ENCODE measurements at regions not wholly inside any gene's neighbourhood (a gene's known extent, or its start where the extent isn't known, plus 50 kb on each side); places are given as distances from the start of the nearest gene placed in this dataset.

- no peak overlapping the region for H2AFZ ChIP-seq (ENCODE audit: low read depth, low read length)
- no peaks in the 10 kb centered on the region for H3K9me3 ChIP-seq (ENCODE audit: low read length)
- no peak for TF ChIP-seq POLR2AphosphoS5 (IDR thresholded peaks at IDR 0.05)
- no peak for TF ChIP-seq SMC3 (conservative IDR thresholded peaks at IDR 0.05; ENCODE audit: poor library complexity)
- TF ChIP-seq MXI1 (conservative IDR thresholded peaks at IDR 0.05; ENCODE audit: poor library complexity, severe bottlenecking) = no peak
- no peak for TF ChIP-seq EP300 (conservative IDR thresholded peaks at IDR 0.05; ENCODE audit: poor library complexity, severe bottlenecking)
- TF ChIP-seq, protein P1, sequence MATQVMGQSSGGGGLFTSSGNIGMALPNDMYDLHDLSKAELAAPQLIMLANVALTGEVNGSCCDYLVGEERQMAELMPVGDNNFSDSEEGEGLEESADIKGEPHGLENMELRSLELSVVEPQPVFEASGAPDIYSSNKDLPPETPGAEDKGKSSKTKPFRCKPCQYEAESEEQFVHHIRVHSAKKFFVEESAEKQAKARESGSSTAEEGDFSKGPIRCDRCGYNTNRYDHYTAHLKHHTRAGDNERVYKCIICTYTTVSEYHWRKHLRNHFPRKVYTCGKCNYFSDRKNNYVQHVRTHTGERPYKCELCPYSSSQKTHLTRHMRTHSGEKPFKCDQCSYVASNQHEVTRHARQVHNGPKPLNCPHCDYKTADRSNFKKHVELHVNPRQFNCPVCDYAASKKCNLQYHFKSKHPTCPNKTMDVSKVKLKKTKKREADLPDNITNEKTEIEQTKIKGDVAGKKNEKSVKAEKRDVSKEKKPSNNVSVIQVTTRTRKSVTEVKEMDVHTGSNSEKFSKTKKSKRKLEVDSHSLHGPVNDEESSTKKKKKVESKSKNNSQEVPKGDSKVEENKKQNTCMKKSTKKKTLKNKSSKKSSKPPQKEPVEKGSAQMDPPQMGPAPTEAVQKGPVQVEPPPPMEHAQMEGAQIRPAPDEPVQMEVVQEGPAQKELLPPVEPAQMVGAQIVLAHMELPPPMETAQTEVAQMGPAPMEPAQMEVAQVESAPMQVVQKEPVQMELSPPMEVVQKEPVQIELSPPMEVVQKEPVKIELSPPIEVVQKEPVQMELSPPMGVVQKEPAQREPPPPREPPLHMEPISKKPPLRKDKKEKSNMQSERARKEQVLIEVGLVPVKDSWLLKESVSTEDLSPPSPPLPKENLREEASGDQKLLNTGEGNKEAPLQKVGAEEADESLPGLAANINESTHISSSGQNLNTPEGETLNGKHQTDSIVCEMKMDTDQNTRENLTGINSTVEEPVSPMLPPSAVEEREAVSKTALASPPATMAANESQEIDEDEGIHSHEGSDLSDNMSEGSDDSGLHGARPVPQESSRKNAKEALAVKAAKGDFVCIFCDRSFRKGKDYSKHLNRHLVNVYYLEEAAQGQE (IDR thresholded peaks at IDR 0.05; ENCODE audit: borderline replicate concordance) = no peak
- TF ChIP-seq CTCF (IDR thresholded peaks at IDR 0.05; ENCODE audit: poor library complexity, severe bottlenecking) = no peak
- TF ChIP-seq RAD21 (conservative IDR thresholded peaks at IDR 0.05) = no peak
- no peaks in the 10 kb centered on the region for H3K27me3 ChIP-seq (ENCODE audit: insufficient read depth, low read depth, low read length)
- no peak overlapping the region for H3K4me2 ChIP-seq (ENCODE audit: low read length)
- H3F3A ChIP-seq (ENCODE audit: insufficient read depth, low read length, poor library complexity, severe bottlenecking) = no peaks in the 10 kb centered on the region
- no peak overlapping the region for H3K4me3 ChIP-seq (ENCODE audit: low read length)
- no peak overlapping the region for H3K27ac ChIP-seq (ENCODE audit: low read length)
- no peaks in the 10 kb centered on the region for H4K20me1 ChIP-seq (ENCODE audit: insufficient read depth)
- H3K79me2 ChIP-seq (replicated peaks; ENCODE audit: insufficient read depth, low read length) = no peaks in the 10 kb centered on the region
- no peaks in the 10 kb centered on the region for H3K9me2 ChIP-seq (ENCODE audit: insufficient read depth, low read length)
- no peaks in the 10 kb centered on the region for H3K36me3 ChIP-seq (ENCODE audit: insufficient read depth, low read length)
- no peak overlapping the region for H3K9ac ChIP-seq (ENCODE audit: low read length)
Measured at GRCh38 chr2:221063568-221063967, 508.5 kb downstream of the EPHA4 start.

DNA sequence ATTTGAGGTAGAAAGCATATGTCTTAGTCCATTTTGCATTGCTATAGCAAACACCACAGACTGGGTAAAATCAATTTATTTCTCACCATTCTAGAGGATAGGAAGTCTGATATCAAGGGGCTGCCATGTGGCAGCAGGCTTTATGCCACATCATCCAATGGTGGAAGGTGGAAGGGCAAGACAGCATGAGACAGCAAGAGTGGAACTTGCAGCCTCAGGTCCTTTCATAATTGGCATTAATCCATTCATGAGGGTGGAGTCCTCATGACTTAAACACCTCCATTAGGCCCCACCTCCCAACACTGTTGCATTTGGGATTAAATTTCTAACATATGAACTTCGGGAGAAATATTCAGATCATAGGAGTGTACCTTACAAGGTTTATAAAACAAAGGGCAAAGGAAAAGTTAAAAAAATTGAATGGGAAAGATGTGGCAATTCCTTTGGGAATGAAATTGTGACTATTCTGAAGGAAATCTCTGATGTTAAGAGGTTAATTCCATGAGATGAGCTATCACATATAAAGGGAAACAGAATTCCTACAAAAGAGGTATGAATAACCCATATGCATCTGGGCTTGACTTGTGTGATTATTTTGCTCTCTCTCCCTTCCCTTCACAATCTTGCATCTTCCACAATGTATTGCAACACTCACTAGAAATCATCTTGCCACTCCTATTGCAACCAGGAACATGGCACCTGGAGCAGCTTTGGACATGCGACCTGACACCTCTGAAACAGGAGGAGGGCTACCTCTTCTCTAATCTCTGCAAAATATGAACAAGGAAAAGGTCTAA lies 507.8 kb downstream of the EPHA4 start:
- no peak for TF ChIP-seq POLR2AphosphoS5 (IDR thresholded peaks at IDR 0.05)
- TF ChIP-seq CTCF (IDR thresholded peaks at IDR 0.05; ENCODE audit: poor library complexity, severe bottlenecking) = no peak
- no peak for TF ChIP-seq EZH2 (IDR thresholded peaks at IDR 0.05; ENCODE audit: borderline replicate concordance, insufficient read depth, low read length, poor library complexity, severe bottlenecking)
- TF ChIP-seq SMC3 (conservative IDR thresholded peaks at IDR 0.05; ENCODE audit: poor library complexity) = no peak
- TF ChIP-seq RAD21 (conservative IDR thresholded peaks at IDR 0.05) = no peak
- TF ChIP-seq, protein P1 (IDR thresholded peaks at IDR 0.05; ENCODE audit: borderline replicate concordance) = no peak
- no peak for TF ChIP-seq TAF1 (IDR thresholded peaks at IDR 0.05; ENCODE audit: low read depth)
- no peak for TF ChIP-seq MXI1 (conservative IDR thresholded peaks at IDR 0.05; ENCODE audit: poor library complexity, severe bottlenecking)
- no peak for TF ChIP-seq EP300 (conservative IDR thresholded peaks at IDR 0.05; ENCODE audit: poor library complexity, severe bottlenecking)
- no peaks in the 10 kb centered on the region for H3K9me2 ChIP-seq (ENCODE audit: insufficient read depth, low read length)
- H3K4me3 ChIP-seq (ENCODE audit: low read length) = no peak overlapping the region
- H3K27me3 ChIP-seq (ENCODE audit: insufficient read depth, low read depth, low read length) = no peaks in the 10 kb centered on the region
- H3K27ac ChIP-seq (ENCODE audit: low read length) = no peak overlapping the region
- H3K79me2 ChIP-seq (replicated peaks; ENCODE audit: insufficient read depth, low read length) = no peaks in the 10 kb centered on the region
- H4K20me1 ChIP-seq (ENCODE audit: insufficient read depth) = no peaks in the 10 kb centered on the region
- H3K36me3 ChIP-seq (ENCODE audit: insufficient read depth, low read length) = no peaks in the 10 kb centered on the region
- H2AFZ ChIP-seq (ENCODE audit: low read depth, low read length) = no peak overlapping the region
- H3F3A ChIP-seq (ENCODE audit: insufficient read depth, low read length, poor library complexity, severe bottlenecking) = no peaks in the 10 kb centered on the region
- no peak overlapping the region for H3K9ac ChIP-seq (ENCODE audit: low read length)
- H3K9me3 ChIP-seq (ENCODE audit: low read length) = no peaks in the 10 kb centered on the region
- no peak overlapping the region for H3K4me2 ChIP-seq (ENCODE audit: low read length)
